Islet of Langerhans (tissue), 1 donor: ENCODE measurements at regions not wholly inside any gene's neighbourhood (a gene's known extent, or its start where the extent isn't known, plus 50 kb on each side); places are given as distances from the start of the nearest gene placed in this dataset.

Source experiments
- FAIRE-seq: peaks from one replicate; lab custom pipeline; 2011; peaks lifted over from hg19 to GRCh38; lab: Jason Lieb, UNC

DNA sequence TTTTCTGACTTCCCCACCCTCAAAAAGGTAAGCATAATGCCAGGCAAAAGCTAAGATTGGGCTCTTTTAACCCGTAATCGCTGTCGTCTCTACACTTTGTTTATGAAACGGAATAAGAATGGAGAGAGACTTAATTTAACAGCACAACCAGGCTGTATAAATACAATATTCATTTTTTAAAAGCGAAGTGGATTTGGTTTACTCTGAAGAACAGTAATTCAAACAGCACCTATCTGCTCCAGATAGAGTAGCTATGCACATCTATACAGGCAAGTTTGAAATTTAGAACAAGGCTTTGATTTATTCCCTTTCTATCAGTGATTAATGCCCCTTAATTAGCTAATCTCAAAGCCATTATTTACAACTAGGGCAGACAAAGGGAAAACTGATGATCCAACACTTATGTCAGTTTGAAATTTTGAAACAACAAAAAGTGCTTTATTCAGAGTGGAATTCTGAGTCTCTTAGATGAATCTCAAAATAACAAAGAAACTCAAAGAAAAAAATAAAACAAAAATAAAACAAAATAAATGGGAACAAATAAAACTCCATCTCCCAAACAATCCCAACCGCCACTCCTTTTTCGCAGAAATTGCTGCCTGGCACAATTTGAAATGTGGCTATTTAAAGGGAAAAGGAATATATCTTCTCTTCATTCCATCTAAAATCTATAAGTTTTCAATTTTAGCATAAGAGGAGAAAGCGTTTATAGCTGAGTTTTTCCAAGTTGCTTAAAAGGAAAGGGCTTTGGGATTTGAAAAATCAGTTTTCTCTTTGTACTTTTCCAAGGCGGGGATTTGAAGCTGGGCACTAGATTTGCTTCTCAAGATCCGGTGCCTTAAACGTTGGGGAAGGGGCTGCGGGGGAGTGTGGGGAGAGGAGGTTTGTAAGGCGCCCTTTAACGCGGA lies 298.6 kb downstream of the PARP8 start:
- FAIRE-seq, result peak; percentile 79

DNA sequence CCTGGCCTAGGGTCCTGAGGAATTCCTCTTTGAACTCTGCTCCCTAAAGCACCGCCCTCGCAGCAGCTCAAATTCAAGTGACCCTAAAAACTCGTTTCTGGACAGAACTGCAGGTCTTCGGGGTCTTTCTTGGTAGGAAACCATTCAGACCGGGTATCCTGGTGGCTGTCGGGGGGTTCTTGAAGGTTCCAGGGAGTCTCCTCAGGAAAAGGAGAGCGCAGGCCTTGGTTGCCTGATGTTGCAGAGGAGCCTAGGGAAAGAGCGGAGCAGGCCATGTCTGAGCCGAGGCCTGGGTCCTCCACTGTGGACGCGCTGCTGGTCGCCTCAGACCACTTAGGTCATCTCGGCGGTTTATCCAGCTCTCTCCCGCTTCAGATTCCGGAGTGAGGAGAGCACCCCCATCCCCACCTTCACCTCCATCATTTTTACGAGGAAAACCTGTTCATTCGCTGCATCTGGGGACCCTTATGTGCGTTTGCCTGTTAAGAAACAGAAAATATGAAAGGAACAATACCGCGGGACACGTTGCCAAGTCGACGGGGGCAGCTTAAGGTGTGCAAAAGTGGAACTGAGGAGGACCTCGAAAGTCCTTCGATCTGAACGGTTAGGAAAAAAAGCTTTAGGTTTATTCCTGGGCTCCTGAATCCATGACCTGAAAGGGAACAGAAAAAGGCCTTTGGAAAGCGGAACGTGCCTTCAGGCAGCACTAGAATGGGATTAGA lies 299.4 kb downstream of the PARP8 start:
- no peak for FAIRE-seq

DNA sequence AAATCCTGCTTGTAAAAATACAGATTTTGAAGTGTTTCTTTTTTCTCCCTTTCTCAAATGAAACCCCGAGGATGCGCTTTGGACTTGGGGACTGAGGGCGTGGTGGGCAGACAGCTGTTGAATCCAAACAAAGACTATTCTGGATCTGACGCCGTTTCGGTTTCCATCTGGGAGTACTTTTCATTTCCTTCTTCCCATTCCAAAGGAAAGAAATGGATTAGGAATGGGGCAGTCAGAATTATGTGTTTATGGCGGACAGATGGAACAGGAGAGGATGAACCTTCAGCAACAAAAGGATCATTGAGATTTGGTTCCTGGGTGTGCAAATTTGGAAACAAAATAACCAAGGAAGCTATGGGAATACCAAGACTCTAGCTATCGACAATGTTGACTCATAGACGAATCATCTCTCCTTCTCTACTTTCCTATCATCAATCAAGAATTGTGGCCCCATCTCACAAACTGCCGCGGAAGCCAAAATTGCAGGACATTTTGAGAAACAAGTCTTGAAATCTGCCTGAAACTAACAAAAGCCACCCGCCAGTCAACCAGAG lies 300.6 kb downstream of the PARP8 start:
- no peak for FAIRE-seq

DNA sequence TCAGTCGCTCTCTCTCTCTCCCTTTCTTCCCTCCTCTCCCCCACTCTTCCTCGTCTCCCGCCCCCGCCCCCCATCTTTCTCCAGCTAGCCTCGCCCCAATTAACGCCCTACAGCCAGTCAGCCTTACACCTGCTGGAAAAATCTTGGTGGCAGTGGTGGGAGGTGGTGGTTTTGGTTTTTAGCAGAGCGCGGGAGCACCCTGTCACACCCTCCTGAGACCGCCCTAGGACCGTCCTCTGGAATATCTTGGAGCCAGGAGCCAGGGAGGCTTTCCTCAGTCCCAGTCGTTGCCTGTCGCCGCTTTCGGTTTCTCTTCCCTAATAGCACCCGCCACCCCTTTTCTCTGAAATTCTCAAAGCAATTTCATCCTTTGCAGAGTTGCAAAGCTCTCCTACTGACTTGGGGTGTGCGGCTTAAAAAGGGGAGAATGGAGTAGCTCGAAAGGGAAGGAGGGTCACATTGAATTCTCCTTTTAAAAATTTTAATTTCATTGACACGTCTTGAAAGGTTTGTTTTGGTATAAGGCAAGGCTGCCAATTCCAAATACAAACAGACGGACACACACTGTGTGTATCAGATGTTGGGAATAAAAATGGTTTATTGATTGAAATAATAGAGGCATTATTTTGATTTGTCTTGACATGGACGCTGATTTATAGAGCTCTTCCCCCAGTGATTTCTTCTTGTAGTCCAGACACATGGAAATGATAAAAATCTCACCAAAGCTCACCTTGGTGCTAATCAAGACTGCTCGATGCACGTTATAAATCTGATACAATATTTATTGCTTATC lies 301.3 kb downstream of the PARP8 start:
- no peak for FAIRE-seq

DNA sequence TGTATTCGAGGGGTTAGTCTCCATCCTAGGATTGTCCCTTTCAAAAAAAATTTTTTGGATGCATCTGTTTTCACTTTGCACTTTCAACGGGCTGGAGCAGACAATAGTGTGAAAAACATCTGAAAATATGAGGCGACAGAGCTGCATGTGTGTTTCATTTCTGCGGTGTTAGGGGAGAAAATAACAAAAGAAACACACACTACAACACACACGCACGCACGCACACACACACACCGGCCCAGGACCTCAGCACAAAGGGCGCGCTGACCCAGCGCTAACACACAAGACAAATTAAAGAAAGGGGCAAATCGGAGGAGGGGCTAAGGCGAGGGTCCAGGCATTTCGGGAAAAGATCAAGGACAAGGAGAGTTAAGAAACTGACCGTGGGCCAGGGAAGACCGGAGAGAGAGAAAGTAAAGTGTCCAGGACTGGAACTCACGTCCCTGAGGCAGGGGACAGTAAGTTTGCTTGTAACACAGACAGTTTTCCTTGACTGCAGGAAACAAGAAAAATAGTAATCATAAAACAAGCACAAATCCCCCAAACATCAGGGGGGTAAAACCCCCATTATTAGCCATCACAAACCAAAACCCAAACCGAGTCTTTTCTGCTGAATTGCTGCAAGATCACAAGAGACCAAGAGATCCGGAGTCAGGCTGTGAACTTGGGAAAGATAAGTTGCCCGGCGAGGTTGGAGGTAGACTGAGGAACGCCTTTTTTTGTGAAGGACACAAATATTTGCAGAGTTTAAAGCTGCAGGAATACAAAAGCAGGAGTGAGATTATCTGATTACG lies 302.1 kb downstream of the PARP8 start:
- FAIRE-seq, result no peak

DNA sequence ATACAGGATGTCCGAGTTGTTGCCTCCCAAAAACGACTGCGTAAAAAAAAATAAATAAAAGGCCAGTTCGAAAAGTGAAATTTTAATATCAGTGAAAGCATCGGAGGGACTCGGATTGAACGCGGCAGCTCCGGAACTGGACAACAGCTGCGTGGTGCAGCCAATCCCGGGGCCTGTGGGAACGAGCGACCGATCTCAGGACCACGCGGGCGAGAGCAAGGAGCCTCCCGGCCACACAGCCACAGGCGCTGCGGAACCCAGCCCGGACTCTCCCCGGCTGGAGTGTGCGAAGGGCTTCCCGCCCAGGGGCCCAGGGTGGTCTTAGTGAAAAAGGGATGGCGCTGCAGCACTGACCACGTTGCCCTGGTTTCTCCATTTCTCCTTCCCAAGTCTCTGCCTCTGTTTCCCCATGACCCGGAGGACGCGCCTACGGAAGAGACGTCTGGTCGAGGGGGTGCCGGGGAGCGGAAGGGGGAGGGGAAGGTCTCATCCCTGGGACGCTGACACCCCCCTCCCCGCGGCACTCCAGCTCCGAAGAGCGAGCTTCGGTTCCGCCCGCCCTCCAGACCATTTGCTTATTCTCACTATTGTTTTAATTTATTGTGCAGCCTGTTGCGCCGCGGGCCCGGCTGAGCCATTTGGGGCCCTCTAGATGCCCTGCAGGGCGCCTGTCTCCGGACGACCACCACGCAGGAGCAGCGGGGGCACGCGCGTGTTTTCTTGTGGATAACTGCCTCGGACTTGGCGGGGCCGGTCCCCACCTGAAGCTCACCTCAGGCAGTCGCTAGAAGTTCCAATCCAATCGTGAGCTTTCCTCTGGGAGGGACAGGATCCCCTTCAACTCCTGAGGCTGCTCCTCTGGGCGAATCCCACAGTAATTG lies 303.0 kb downstream of the PARP8 start:
- no peak for FAIRE-seq

DNA sequence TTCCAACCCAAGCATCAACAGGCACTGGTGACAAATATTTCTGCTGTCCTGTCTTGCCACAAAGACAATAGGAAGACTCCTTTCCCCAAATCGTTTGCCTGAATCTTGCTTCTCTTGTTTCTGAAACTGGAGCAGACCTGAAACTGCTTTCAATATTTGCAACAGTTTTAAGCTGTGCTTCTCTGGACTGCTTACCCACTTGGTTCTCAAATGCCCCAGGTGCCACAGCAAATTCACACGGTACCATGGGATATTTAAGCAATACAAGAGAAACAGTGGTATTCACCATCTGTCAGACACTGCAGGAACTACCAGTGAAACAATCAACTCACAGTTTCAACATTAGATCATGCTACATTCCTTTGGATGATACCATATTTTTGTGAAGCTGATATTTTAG lies 309.4 kb downstream of the PARP8 start:
- no peak for FAIRE-seq

DNA sequence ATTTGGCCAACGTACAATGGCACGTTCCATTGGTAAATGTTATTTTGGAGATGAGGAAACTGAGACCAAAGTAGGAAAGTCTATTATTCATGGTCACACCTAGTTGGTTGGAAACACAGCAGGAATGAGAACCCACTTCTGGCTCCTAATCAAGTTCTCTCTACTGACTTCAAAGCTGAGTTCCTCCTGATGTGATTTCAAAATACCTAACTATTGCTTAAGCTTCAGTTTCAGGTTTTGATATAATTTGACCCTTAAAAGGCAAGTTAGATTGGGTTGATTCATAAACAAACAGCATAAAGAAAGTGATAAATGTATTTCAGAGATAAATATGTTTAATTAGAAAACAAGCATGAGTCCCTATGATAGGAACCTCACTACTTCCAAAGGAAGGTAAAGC lies 312.5 kb downstream of the PARP8 start:
- no peak for FAIRE-seq

DNA sequence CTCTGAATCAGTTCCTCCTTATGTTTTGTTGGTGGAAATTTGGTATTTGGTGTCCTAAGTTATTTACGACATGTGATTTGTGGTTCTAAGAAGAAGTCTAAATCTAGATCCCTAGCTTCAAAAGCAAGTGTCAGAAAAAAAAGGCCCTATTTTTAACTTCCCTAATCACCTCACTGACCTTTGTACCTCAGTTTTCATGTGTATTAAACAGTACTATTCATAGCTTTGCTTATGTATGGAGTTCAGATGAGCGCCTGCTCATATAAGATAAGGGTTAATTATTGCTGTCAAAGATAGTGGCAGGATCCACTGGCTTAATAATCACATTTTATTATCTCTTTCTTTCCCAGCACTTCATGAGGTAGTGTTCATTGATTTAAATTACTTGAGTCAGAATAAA lies 318.2 kb downstream of the PARP8 start:
- FAIRE-seq, result no peak

DNA sequence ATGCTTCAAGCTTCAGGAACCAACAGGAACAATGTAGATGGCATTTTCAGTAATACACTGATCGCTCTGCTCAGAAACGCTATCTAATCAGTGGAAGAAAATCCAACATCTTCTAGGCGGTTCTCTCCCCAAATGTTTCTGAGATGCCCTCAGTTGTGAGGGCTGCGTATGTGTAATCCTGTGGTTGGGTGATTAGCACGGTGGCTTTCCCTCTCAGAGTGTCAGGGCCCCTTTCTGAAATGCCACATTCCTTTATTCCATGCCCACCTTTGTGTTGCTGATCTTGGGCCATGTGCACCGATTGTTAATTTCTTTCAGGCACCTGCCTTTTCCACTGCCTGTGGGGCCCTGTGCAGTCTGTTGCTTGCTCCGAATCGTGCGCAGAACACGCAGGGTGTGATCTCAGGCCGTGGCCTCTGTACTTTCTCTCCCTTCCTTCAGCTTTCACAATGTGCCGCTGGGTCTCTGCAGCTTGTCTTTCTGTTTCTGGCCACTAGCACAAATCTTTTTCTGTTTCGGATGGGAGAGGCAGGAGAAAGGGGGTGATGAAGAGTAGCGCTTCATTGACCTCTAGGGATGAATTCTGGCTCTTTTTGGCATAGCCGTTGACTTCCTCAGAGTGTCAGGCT lies 324.0 kb downstream of the PARP8 start:
- no peak for FAIRE-seq

DNA sequence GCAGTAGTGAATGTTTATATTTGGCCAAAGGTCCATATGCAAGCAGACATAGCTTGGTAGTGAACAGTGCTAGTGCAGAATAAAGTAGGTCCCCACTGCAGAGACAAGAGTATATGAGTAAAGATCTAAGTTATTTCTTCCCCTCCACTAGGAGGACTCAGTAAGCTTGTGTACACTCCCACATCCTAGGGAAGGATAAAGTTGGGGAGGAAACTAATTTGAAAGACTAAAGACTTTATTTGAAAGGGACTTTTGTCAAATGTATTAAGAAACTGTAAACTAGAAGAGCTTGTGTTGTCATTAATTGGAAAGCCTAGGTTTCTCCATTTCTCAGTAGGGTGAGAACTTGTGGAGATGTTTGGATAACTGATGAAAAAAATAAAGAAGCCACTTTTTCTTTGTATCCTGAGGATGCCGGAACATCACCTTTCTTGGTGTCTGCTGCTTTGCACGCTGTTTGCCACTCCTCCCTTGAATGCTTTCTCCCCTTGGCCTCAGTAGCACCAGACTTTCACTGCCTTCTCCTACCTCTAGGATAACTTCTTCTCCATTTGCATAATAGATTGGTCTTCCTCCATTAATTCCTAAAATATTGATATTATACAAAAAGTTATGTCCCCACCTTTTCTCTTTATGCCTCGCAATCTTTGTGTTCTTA lies 329.0 kb downstream of the PARP8 start:
- FAIRE-seq, result no peak

DNA sequence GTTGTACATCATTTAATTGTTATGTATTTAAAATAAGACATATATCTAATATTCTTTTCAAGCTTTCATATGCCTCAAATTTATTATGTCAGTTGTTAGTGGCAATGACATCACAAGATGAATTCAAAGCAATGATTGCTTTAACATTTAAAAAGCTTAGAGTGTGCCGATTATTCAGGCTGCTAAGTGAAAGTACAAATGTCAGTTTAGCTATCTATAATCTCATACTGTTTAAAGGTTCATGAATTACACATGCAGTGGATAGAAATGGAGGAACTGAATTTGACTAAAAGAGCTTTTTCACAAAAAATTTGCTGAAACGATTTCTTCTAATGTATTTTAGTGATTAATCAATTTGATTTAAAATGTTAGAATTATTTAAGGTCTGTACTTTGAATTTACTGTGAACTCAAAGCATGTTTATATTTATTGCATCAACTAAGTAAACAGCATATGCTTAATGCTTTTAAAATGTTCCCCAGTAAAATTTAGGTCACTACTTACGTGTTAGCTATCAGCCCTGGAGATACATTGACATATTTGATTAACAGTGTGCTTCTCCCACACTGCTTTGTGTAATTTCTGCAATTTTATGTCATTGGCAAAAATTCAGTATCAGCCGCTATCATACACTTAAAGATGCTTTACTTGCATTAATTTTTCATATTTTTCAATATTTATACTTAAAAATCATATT lies 334.9 kb downstream of the PARP8 start:
- peak; percentile 70 for FAIRE-seq

DNA sequence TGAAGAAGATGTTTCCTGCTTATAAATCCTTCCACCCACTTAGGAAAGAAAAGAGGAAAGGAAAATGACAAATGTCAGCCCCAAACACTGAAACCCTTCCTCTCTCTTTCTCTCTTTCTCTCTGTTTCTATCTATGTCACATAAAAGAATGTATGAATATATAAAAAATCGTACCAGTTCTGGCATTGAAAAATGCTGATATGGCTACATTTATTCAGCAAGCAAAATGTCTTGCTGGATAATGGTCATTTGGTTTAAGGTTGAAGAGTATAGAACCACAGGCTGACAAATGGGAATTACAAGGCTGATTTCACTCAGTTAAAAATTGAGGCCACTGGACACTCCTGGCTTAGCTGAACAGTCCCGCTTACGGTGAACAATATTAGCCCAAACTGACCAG lies 335.9 kb downstream of the PARP8 start:
- FAIRE-seq, result no peak

DNA sequence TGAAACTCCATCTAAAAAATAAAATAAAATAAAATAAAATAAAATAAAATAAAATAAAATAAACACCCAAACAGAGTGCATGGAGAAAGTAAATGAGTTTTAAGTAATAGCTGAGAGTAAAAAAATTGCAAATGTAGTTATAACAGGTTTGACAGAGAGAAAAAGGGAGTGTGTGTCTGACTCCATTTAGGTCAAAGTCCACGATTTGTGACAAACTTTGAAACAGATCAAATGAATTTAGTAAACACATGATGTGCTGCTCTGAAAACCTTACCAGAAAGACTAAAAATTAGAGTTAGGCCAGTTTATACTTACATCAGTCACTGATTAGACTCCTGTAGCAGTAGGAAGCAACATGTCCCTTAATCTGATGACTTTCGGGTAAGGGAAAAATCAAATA lies 346.6 kb downstream of the PARP8 start:
- FAIRE-seq, result no peak

DNA sequence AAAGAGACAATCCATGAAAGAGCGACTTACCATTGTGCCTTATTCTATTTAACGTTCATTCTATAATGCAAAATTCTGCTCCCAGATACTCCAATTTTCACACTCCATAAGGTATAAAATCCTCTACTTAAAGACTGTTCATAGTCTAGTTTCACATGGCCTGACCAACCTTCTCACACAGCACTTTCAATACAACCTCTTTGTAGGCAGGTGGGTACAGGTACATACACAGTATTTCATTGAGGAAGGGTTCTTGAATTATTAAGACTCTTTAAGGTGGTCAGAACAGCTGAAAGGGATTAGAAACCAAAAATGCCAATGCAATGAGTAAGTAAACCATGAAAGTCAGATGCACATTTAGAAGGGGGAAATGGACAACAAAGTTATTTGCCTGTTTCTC lies 352.0 kb downstream of the PARP8 start:
- no peak for FAIRE-seq

DNA sequence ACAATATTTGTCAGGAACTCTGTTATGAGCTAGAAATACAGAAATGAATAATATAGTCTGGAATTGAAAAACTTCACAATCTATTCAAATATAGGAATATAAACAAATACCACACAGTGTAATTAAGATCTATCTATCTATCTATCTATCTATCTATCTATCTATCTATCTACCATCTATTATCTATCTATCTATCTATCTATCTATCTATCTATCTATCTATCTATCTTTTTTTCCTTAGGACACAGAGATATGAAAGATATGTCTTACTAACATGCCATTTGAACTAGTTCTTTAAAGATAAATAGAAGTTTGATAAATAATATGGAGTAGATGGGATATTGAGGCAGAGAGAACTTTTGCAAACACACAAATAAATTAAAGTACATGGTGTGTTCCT lies 357.8 kb downstream of the PARP8 start:
- no peak for FAIRE-seq

DNA sequence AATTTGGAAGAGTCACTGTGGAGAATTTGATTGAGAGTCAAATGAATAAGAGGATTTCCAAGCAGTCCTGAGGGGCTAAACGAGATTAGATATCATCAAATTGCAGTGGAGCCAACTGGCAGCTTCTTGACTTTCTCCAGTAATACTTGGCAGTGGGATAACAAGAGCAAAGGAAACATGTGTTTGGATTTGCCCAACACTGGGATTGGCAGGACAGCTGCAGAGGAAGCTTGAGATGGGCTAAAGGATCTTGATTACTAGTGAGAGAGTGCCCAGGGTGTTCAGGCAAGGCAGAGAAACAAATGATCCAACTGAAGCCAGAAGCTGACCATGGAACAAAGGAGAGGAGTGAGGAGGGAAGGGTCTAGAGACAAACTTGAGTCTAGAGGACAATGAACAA lies 356.0 kb upstream of the ISL1 start:
- no peak for FAIRE-seq

DNA sequence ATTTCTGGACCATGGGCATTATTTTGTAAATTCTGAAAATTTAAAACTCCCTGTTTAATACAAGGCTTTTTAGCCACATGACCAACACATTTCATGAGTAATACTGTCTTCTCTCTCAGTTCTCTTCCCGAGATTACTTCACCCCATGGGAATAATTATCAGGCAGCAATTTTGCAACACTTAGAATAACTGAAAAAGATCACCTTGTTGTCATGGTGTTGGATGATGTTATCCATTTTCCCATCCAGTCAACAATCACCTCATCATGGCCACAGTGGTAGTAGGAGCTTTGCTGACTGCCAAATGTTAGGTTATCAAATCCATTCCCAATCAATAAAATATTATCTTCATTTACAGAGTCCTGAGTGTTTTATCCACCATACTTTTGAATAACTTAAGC lies 354.9 kb upstream of the ISL1 start:
- no peak for FAIRE-seq

DNA sequence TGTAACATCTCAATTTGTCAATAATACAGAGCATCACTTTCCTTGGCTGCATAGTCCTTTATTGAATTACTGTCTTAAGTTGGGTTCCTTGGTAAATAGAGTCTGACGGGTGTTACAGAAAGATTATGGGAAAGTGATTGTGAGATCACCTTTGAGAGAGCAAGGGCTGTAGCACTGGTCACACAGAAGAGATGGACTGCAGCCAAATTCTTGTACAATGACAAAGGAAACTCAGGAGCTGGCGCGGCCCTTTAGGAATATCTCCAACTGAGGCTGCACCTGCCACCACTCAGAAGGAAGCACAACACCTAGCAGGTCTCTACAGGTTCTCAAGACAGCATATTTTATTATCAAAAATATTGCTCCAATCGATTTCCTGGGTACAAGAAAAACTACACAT lies 350.0 kb upstream of the ISL1 start:
- FAIRE-seq, result no peak
